ENCODE measurements at regions not wholly inside any gene's neighbourhood (a gene's known extent, or its start where the extent isn't known, plus 50 kb on each side); places are given as distances from the start of the nearest gene placed in this dataset.
"Not testable (repeated sequence)": the region's sequence is repeated elsewhere in the genome, so short reads cannot be mapped to it uniquely, and the experiment has no call there.

DNA sequence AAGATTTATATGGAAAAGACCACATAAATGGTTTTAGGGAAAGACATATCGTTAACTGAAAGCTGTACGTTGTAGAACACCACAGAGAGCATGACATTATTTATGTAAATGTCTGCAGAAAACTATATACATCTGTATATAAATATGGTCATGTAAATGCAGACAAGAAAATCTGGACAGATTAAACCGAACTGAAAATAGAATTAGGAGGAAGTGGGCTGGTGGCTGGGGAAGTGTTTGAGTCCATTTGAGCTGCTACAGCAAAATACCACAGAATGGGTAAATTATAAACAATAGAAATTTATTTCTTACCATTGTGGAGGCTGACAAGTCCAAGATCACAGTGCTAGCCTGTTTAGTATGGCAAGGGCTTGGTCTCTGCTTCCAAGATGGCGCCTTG lies 56.3 kb upstream of the USP6NL start:
- DNase-seq (ENCODE audit: low read depth) = no peak

GRCh38 chr10:11663763-11664555 lies 52.5 kb upstream of the USP6NL start:
- no peak for DNase-seq (ENCODE audit: low read depth)

DNA sequence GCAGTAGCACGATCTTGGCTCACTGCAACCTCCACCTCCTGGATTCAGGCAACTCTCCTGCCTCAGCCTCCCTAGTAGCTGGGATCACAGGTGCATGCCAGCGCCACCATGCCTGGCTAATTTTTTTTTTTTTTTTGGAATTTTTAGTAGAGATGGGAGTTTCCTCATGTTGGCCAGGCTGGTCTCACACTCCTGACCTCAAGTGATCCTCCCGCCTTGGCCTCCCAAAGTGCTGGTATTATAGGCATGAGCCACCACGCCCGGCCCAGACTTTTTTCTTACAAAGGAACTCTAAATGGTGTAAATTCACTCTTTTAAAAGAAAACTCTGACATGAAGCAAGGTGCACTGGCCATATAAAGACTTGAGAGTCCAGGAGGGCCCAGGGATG lies 51.7 kb upstream of the USP6NL start:
- not testable (repeated sequence) for DNase-seq (ENCODE audit: low read depth)

DNA sequence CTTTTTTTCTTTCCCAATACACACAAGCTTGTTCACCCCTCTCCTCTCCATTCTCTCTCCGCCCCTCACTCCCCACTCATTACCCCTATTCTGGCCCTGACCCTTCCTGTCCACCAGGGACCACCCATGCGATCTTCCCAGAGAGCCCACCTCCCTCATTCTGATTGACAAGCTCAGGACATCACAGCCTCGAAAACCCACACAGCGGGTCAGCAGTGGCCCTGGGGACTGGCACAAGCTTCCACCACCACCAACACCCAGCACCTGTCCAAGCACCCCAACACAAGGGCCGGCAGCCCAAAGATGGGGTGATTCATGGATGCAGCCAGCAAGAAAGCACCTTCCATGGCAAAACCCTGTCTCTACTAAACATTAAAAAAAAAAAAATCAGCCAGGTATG lies 50.0 kb upstream of the USP6NL start:
- DNase-seq (ENCODE audit: low read depth) = no peak

Measured in T-helper 22 cell (primary cell).